HG03097 (cell line): ENCODE measurements at regions not wholly inside any gene's neighbourhood (a gene's known extent, or its start where the extent isn't known, plus 50 kb on each side); places are given as distances from the start of the nearest gene placed in this dataset.

Experiments
- ATAC-seq: cut with Tn5 transposase; IDR thresholded peaks from one replicate; pipeline ENCODE4 v1.9.1; 2021; ENCODE audit not compliant: unreplicated experiment, low FRiP score

- ATAC-seq, result no peak
Measured at GRCh38 chr3:56876916-56877315, 75.2 kb upstream of the ARHGEF3 start.

- ATAC-seq, result no peak
Measured at GRCh38 chr3:56874269-56874668, 72.5 kb upstream of the ARHGEF3 start.

- no peak for ATAC-seq
Measured at GRCh38 chr3:56870436-56870835, 68.7 kb upstream of the ARHGEF3 start.

- no peak for ATAC-seq
Measured at GRCh38 chr3:56869157-56869889, 67.6 kb upstream of the ARHGEF3 start.

- no peak for ATAC-seq
Measured at GRCh38 chr3:56868706-56869105, 67.0 kb upstream of the ARHGEF3 start.

DNA sequence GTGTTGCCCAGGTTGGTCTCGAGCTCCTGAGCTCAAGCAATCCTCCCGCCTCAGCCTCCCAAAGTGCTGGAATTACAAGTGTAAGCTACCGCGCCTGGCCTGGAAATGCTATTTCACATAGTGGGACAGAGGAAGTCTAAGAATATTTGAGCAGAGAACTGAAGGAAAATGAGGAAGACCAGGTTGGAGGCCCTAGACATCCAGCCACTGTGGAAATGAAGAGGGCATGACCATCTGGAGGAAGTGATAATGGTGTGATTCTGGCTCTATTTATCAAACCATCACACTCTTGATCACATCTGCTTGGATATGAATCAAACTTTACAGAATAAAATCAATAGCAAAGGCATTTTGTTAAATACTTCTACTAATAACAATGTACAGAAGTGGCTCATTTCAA, 65.9 kb upstream of the ARHGEF3 start:
- no peak for ATAC-seq

GRCh38 chr3:56864918-56865524, 63.3 kb upstream of the ARHGEF3 start:
- no peak for ATAC-seq

DNA sequence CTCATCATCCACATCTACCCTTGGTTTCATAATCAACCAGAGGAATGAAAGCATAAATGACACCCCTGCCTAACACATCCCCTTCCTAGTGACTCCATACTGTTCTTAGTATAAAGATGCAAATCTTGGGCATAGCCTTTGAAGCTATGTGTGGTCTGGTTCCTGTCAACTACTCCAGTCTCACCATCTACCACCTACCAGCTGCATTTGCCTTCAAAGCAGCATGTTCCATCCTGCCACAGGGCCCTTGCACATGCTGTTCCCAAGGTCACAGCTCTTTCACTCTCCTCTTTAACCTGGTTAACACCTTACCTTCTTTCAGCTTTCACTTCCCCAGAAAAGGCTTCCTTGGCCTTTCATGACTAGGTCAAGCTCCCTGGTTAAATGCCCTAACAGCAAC, 62.3 kb upstream of the ARHGEF3 start:
- ATAC-seq, result no peak

DNA sequence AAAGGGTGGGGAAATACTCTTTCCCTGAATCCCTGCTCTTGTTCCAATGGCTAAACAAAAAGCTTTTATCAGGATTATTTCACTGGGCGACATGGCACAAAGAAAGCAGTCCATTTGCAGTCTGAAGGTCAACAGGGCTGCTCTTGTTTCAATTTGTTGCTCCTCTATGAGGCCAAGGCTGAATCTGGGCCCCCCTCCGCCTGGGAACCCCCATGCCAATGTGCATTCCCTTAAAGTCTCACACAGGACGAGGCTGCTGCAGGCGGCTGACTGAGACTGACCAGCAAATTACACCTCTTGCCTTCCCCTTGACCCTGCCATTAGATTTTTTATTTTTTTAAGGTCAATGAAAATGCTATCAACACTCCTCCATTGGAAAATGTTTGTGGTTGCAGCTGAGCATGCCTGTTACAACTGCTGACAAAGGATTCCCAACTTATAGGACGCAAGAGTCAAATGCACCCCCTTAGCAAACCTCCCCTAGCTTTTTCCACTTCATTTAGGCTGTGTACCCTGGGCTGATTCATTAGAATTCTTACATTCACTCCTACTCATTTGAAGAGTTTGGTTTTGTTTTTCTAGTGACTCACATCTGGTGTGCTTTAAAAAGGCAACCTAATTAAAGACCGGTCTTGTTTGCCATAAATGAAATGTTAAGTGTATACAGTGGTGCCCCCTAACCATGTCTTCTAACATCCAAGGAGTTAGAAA, 60.8 kb upstream of the ARHGEF3 start:
- no peak for ATAC-seq

GRCh38 chr3:56861511-56861910, 59.8 kb upstream of the ARHGEF3 start:
- no peak for ATAC-seq

DNA sequence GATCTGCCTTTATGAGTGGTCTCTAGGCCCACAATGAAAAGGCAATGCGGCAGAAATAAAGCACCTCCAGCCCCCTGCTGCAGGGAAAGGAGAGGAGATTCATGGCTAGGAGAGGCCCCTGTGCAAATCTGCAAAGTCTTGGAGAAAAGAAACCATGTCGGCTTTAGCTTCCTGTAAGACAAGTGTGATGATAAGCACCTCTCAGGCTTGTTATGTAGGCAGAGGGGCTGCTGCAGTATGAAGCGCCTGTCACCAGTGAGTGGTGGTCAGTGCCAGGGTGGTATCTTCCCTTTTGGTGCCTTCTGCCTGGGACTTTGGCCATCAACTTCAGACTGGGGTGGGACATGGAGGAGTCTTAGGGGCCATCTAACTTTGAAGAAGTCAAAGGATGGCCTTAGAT, 59.2 kb upstream of the ARHGEF3 start:
- ATAC-seq, result no peak

GRCh38 chr3:56860351-56860750, 58.6 kb upstream of the ARHGEF3 start:
- ATAC-seq, result no peak

DNA sequence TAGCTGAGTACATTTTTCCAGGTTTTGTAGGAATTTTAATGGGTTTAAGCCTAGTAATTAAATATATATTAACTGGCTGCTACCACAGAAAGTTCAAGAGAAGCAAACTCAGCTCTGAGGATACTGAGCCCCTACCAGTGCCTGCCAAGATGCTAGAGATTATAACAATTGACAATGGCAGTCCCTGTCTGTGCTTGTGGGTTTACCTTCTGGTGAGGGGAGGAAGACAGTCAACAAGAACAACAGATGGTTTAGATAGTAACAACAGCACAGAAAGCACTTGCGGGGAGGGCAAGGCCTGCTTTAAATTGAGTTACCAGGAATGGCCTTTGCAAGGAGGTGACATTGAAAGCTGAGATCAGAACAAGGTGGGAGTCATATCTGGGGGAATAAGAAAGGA, 56.6 kb upstream of the ARHGEF3 start:
- ATAC-seq, result no peak

GRCh38 chr3:56857178-56857577, 55.4 kb upstream of the ARHGEF3 start:
- ATAC-seq, result no peak

- no peak for ATAC-seq
Measured at GRCh38 chr3:56856752-56857151, 55.0 kb upstream of the ARHGEF3 start.

DNA sequence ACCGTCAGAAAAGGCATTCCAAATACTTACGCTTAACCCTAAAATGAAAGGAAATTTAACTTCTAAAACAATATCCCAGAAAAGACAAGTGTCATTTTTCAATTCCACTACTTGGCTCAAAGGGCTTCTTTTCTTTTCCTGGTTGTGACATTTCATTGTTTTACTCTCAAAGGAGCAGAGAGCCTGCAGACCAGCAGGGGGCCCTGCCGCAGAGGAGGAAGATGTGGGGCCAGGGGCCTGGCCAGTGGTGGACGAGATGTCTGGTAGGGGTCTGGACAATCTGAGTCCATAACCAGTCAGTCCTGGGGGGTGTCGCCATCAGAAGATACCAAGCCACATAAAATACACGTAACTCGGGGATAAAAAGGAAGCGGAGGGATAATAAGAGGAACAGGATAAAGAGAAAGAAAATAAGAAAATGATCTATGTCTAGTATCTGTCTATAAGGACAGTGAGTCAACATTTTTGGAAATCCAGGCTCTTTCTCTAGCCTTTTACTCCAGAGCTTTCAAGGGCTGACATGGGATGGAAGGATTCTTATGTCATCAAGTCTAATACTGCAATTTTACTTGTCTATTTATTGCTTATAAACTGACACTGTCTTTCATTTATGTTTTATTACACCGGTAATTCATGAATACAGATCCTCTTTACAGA, 54.2 kb upstream of the ARHGEF3 start:
- no peak for ATAC-seq

- ATAC-seq, result no peak
Measured at GRCh38 chr3:56854856-56855611, 53.3 kb upstream of the ARHGEF3 start.

DNA sequence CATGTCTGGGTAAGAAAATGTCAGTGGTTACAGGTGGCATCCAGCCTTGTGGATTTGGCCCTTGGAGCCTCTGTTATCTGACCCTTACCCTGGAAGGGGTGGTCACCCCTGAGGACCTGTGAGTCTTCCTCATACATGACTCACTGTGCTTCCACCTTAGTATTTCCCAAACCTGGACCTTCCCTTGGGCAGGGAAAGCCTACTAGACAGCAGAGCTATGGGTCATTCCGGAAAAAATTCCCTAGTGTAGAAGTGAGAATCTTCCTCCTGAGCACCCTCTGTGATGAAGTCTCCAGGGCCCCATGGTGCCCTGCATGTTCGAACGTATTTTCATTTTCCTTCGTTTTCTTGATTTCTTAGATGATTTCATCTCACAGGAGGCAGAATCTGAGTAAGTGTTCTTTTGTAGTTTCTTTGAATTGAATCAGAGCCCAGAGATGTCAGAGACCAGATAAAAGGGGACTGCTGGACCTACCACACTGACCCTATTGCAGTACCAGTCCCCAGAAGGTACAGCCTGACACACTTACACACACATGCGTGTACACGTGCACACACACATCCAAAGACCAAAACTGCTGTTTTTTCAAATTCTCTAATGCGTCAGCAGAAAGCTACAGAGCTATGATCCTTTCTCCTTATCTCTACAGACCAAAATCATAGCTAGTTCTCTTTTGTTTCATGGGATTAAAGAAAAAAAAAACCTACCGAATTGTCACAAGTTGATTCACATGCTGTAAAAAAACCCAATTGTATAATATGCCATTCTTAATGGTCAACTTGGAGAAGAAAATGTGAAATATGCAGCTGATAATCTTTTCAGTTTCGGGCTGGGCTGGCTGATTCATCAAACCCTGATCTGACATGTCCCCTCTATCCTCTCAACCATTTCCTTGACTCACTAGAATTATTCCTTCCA, 50.5 kb upstream of the ARHGEF3 start:
- ATAC-seq, result no peak
